ENCODE measurements at regions not wholly inside any gene's neighbourhood (a gene's known extent, or its start where the extent isn't known, plus 50 kb on each side); places are given as distances from the start of the nearest gene placed in this dataset.
"Not testable (repeated sequence)": the region's sequence is repeated elsewhere in the genome, so short reads cannot be mapped to it uniquely, and the experiment has no call there.

DNA sequence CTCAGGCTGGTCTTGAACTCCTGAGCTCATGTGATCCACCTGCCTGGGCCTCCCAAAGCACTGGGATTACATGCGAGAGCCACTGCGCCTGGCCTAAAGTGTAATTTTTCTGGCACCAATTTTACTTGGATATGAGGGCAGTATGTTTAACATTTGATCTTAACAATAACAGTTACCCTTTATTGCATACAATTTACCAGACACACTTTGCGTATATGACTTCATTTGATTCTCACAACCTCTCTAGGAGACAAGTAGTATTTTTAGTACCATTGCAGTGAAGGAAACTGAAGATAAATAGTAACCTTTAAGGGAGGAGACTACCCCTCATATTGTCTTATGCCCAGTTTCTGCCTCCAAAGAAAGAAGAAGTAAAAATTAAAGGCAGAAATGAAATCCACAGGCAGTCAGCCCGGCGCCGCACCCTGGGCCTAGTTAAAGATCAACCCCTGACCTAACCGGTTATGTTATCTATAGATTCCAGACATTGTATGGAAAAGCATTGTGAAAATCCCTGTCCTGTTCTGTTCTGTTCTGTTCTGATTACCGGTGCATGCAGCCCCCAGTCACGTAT lies 54.0 kb downstream of the CYP26A1 start:
- H3K9me3 ChIP-seq; H3K4me1 ChIP-seq; intact Hi-C loops (cut with DNase I); DNase-seq (ENCODE audit: low spot score in 2 of 2); H3K36me3 ChIP-seq; H3K4me3 ChIP-seq; H3K27ac ChIP-seq; H3K27me3 ChIP-seq: not testable (repeated sequence)

DNA sequence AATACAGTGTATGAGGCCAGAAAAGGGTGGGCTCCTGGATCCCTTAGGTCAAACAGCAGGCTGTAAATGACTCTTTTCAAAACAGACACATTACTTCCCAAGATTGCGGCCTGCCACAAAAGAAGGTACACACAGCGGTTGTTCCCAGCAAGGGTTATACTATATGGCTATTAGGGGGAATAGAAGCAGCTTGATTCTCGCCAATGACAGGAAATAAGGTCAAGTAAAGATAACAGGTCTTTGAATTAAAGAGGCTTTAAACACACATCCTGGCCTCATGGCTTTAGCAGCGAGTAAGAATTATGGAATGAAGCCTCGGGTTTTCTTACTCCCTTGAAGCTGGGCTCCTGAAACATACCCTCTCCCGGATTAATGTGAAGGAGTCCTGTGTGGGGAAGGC lies 58.3 kb downstream of the CYP26A1 start:
- no peak for DNase-seq (ENCODE audit: low spot score in 2 of 2)
- Histone ChIP-seq H3K9me3 (no peaks in the 10 kb centered on the region), H3K4me1 (no peaks in the 10 kb centered on the region), H3K36me3 (no peaks in the 10 kb centered on the region), H3K27me3 (no peaks in the 10 kb centered on the region), H3K4me3 (no peak overlapping the region), H3K27ac (no peak overlapping the region)
- TF ChIP-seq, protein P1, sequence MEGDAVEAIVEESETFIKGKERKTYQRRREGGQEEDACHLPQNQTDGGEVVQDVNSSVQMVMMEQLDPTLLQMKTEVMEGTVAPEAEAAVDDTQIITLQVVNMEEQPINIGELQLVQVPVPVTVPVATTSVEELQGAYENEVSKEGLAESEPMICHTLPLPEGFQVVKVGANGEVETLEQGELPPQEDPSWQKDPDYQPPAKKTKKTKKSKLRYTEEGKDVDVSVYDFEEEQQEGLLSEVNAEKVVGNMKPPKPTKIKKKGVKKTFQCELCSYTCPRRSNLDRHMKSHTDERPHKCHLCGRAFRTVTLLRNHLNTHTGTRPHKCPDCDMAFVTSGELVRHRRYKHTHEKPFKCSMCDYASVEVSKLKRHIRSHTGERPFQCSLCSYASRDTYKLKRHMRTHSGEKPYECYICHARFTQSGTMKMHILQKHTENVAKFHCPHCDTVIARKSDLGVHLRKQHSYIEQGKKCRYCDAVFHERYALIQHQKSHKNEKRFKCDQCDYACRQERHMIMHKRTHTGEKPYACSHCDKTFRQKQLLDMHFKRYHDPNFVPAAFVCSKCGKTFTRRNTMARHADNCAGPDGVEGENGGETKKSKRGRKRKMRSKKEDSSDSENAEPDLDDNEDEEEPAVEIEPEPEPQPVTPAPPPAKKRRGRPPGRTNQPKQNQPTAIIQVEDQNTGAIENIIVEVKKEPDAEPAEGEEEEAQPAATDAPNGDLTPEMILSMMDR (IDR thresholded peaks at IDR 0.05), result no peak
- intact Hi-C loops (cut with DNase I), result no loop called here

DNA sequence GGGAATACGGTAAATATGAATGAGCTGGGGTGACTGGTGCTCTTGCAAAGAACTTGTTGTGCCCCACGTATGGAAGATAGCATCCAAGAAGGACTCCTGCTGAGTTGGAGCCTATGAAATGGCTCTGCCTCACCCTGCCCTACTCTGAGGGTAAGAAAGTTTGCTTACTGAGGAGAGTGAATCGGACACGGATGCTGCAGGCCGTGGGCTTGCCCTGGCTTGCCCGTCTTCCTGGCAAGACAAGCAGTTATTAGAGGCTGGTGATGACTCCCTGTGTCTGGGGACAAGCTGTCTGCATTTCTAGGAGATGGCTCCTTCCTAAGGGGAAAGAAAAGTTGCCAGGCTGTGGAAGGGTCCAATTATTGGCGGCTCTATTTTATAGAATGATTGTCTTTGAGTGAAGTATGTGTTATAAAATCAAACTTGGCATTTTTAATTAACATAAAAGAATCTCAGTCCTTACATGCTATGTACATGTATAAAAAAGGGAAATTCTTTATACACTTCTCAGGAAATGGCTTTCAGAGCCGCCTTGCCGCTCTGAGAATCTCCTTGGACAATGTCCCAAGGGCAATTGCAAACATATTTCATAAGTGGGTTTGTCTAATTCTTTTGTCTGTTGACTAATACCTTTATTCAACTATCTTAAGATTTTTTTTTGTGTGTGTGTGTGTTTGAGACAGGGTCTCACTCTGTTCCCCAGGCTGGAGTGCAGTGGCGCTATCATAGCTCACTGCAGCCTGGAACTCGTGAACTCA lies 64.6 kb downstream of the CYP26A1 start:
- no peaks in the 10 kb centered on the region for H3K36me3 ChIP-seq
- no peaks in the 10 kb centered on the region for H3K27me3 ChIP-seq
- H3K4me3 ChIP-seq, result no peak overlapping the region
- no peaks in the 10 kb centered on the region for H3K4me1 ChIP-seq
- TF ChIP-seq, protein P1 (IDR thresholded peaks at IDR 0.05), result no peak
- H3K27ac ChIP-seq, result no peak overlapping the region
- no peak for DNase-seq (ENCODE audit: low spot score in 2 of 2)
- no peaks in the 10 kb centered on the region for H3K9me3 ChIP-seq
- intact Hi-C loops (cut with DNase I), result no loop called here

DNA sequence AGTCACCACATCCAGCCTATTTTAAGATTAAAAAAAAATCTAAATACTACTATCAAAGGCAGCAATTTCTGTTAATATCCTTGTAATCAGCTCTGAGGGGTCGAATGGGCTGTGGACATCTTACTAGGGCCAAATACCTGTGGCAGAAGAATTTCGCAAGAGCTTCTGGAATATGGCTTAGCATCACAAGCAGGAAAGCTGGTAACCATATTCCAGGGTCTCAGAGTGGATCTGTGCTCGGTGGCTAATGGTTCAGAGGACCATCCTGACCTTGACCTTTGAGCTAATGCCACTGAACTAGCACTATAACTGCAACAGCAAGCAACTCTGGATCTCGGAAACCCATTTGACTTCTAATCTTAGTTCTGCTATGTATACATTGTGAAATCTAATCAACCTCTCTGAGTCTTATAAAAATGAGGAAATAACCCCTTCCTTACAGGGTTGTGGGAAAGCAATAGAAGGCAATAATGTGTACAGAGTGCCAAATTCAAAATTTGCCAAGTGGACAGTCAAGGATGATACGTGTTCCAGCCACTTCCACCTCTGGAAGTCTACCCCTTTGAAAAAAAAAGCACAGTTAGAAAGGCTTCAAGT lies 65.5 kb downstream of the CYP26A1 start:
- intact Hi-C loops (cut with DNase I), result no loop called here

DNA sequence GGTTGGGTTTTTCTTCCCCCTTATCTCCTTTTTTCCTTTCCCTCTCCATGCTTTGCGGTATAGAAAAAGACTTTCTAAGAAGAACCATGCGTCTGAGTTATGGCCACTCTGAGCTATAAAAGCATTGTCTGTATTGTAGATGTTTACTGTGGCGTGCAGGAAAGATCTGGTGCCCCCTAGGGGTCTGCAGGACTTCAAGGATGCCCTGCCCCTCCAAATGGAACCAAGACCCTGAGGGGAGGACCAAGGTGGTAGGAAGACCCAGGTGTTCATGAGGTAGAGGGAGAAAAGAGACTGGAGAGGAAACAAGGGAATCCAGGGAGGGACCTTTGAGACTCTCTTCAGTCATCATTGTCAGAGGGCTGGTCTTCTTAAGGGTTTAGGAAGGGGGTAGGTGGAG lies 68.8 kb downstream of the CYP26A1 start:
- intact Hi-C loops (cut with DNase I), result no loop called here
- Histone ChIP-seq H3K36me3 (no peaks in the 10 kb centered on the region), H3K4me1 (no peaks in the 10 kb centered on the region), H3K27ac (no peak overlapping the region), H3K9me3 (no peaks in the 10 kb centered on the region), H3K27me3 (no peaks in the 10 kb centered on the region), H3K4me3 (no peak overlapping the region)
- no peak for DNase-seq (ENCODE audit: low spot score in 2 of 2)
- TF ChIP-seq, protein P1 (IDR thresholded peaks at IDR 0.05), result no peak

More for the DNA sequence above, 65.5 kb downstream of the CYP26A1 start:
- H3K4me1 ChIP-seq, result no peaks in the 10 kb centered on the region
- no peaks in the 10 kb centered on the region for H3K9me3 ChIP-seq
- no peak for DNase-seq (ENCODE audit: low spot score in 2 of 2)
- TF ChIP-seq, protein P1 (IDR thresholded peaks at IDR 0.05), result no peak
- no peak overlapping the region for H3K4me3 ChIP-seq
- H3K27me3 ChIP-seq, result no peaks in the 10 kb centered on the region
- no peaks in the 10 kb centered on the region for H3K36me3 ChIP-seq
- no peak overlapping the region for H3K27ac ChIP-seq

DNA sequence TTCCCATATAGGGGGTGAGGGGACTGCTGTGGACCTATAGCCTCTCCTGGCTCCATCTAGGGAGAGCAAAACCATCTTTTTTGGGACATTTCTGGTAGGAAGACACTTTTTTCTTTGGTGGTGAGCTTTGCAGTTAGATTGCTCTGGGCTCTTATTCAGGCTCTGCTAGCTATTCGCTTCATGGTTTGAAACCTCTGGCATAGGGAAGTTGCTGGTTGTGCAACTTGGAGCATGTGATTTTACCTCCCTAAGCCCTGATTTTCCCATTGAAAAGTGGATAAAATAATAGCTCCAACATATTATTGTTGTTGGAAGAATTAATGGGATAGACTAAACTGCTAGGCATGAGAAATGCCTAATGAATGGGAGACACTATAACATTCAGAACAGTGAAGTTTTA lies 69.6 kb downstream of the CYP26A1 start:
- Histone ChIP-seq H3K4me3 (no peak overlapping the region), H3K4me1 (no peaks in the 10 kb centered on the region), H3K36me3 (no peaks in the 10 kb centered on the region), H3K9me3 (no peaks in the 10 kb centered on the region), H3K27ac (no peak overlapping the region), H3K27me3 (no peaks in the 10 kb centered on the region)
- intact Hi-C loops (cut with DNase I), result no loop called here
- TF ChIP-seq, protein P1 (IDR thresholded peaks at IDR 0.05), result no peak
- no peak for DNase-seq (ENCODE audit: low spot score in 2 of 2)

Measured in ascending aorta (tissue), 2 donors.